ENCODE measurements at regions not wholly inside any gene's neighbourhood (a gene's known extent, or its start where the extent isn't known, plus 50 kb on each side); places are given as distances from the start of the nearest gene placed in this dataset.

- TF ChIP-seq CTCF (conservative IDR thresholded peaks at IDR 0.05; ENCODE audit: low read depth, low read length) (no peak), EZH2 (IDR thresholded peaks at IDR 0.05; ENCODE audit: borderline replicate concordance, low read depth, low read length, poor library complexity, severe bottlenecking) (no peak)
These were observed 55.3 kb upstream of the ZFP42 start for GRCh38 chr4:187940299-187940698.

Data from A673 (cell line).